Ishikawa (cell line): ENCODE measurements at regions not wholly inside any gene's neighbourhood (a gene's known extent, or its start where the extent isn't known, plus 50 kb on each side); places are given as distances from the start of the nearest gene placed in this dataset.

Experiments
- CREB1 ChIP-seq: IDR thresholded peaks from 2 replicates; pipeline ENCODE4 v1.6.1; 2012; ENCODE audit warnings: low read depth
- RAD21 ChIP-seq: IDR thresholded peaks from 2 replicates; pipeline ENCODE4 v1.6.1; 2012; ENCODE audit warnings: low read depth

GRCh38 chr15:61736790-61737189, 323.5 kb downstream of the VPS13C start:
- no peak for TF ChIP-seq RAD21
- TF ChIP-seq CREB1: no peak
